ENCODE measurements at regions not wholly inside any gene's neighbourhood (a gene's known extent, or its start where the extent isn't known, plus 50 kb on each side); places are given as distances from the start of the nearest gene placed in this dataset.

- TF ChIP-seq CTCF (IDR thresholded peaks at IDR 0.05; ENCODE audit: insufficient read depth, low read length, poor library complexity, severe bottlenecking) (no peak), EZH2phosphoT487 (conservative IDR thresholded peaks at IDR 0.05; ENCODE audit: low read length) (no peak)
Observed at GRCh38 chr12:126567016-126567415, 1501.8 kb downstream of the AACS start.
